IMR-90 (cell line): ENCODE measurements at regions not wholly inside any gene's neighbourhood (a gene's known extent, or its start where the extent isn't known, plus 50 kb on each side); places are given as distances from the start of the nearest gene placed in this dataset.

Source experiments
- ATAC-seq: fragments of 200-7000 bp; cut with Tn5 transposase; 2 replicates; pipeline ENCODE4 v1.9.1; 2020; ENCODE audit warnings: low read depth, mild to moderate bottlenecking, moderate library complexity
- BruUV-seq: library from RNA; stranded (reverse); fragments of 400-500 nt; replicated peaks from 2 replicates; lab custom pipeline; 2021; lab: Mats Ljungman, UMichigan
- CTCF ChIA-PET: fragments of 300-600 bp; formaldehyde crosslinking; extraction: SDS; loops from one replicate; lab custom pipeline; 2021; ENCODE audit warnings: antibody characterized with exemption; lab: Yijun Ruan, JAX
- POLR2A ChIA-PET: fragments of 300-600 bp; sonication (Branson Sonifier 250); formaldehyde crosslinking; loops from one replicate; lab custom pipeline; 2022; ENCODE audit warnings: antibody characterized with exemption; ENCODE audit not compliant: unreplicated experiment; lab: Charles Lee
- DNase-seq: peaks from one replicate; pipeline ENCODE4 v3.0.0; 2013
- H2AFZ ChIP-seq: replicated peaks from 2 replicates; pipeline ENCODE3; 2013; ENCODE audit warnings: low read length, mild to moderate bottlenecking; ENCODE audit not compliant: poor library complexity
- H2AK5ac ChIP-seq: 2 replicates; pipeline ENCODE4 v1.6.1; 2013; ENCODE audit warnings: low read depth, low read length, inconsistent platforms
- H2AK9ac ChIP-seq: replicated peaks from 2 replicates; pipeline ENCODE3; 2013; ENCODE audit warnings: mild to moderate bottlenecking, low read depth, low read length, moderate library complexity; ENCODE audit not compliant: poor library complexity
- H2BK120ac ChIP-seq: 2 replicates; pipeline ENCODE4 v1.6.1; 2013; ENCODE audit warnings: low read depth, low read length, inconsistent platforms
- H2BK15ac ChIP-seq: 3 replicates; pipeline ENCODE4 v1.6.1; 2013; ENCODE audit warnings: low read depth, low read length, inconsistent platforms
- H2BK20ac ChIP-seq: 2 replicates; pipeline ENCODE4 v1.6.1; 2013; ENCODE audit warnings: low read depth, mild to moderate bottlenecking, inconsistent platforms, low read length, moderate library complexity
- H2BK5ac ChIP-seq: 2 replicates; pipeline ENCODE4 v1.6.1; 2013; ENCODE audit warnings: mild to moderate bottlenecking, low read depth, low read length, inconsistent platforms; ENCODE audit not compliant: poor library complexity, severe bottlenecking
- H3K14ac ChIP-seq: replicated peaks from 2 replicates; pipeline ENCODE4 v1.6.1; 2013; ENCODE audit warnings: low read depth, low read length, inconsistent platforms
- H3K18ac ChIP-seq: 2 replicates; pipeline ENCODE4 v1.6.1; 2013; ENCODE audit warnings: low read depth, low read length, control low read depth
- H3K23ac ChIP-seq: 2 replicates; pipeline ENCODE4 v1.6.1; 2013; ENCODE audit warnings: low read depth, low read length, inconsistent platforms
- H3K27ac ChIP-seq: 2 replicates; pipeline ENCODE4 v1.5.1; 2013; ENCODE audit warnings: mild to moderate bottlenecking, control low read depth, low read length; ENCODE audit not compliant: insufficient read depth
- H3K27me3 ChIP-seq: 2 replicates; pipeline ENCODE4 v1.6.1; 2013; ENCODE audit warnings: low read length; ENCODE audit not compliant: control insufficient read depth, insufficient read depth
- H3K36me3 ChIP-seq: 2 replicates; pipeline ENCODE4 v1.6.1; 2013; ENCODE audit warnings: low read length, mixed read lengths; ENCODE audit not compliant: control insufficient read depth, insufficient read depth
- H3K4ac ChIP-seq: 2 replicates; pipeline ENCODE4 v1.6.1; 2013; ENCODE audit warnings: low read depth, low read length, inconsistent platforms
- H3K4me1 ChIP-seq: 2 replicates; pipeline ENCODE4 v1.6.1; 2013; ENCODE audit warnings: low read length, mixed read lengths; ENCODE audit not compliant: control insufficient read depth, insufficient read depth
- H3K4me2 ChIP-seq: 2 replicates; pipeline ENCODE4 v1.6.1; 2013; ENCODE audit warnings: low read depth, mild to moderate bottlenecking, control low read depth, low read length, moderate library complexity
- H3K4me3 ChIP-seq: 2 replicates; pipeline ENCODE4 v1.5.1; 2013; ENCODE audit warnings: low read depth, mild to moderate bottlenecking, control low read depth, low read length, moderate library complexity; ENCODE audit not compliant: insufficient read depth
- H3K56ac ChIP-seq: 2 replicates; pipeline ENCODE4 v1.6.1; 2013; ENCODE audit warnings: low read length, inconsistent platforms; ENCODE audit not compliant: insufficient read depth; ENCODE audit errors: extremely low read depth
- H3K79me1 ChIP-seq, 2 experiments: 2 replicates each; pipeline ENCODE4 v1.6.1; 2013; ENCODE audit warnings: low read length in 2 of 2, inconsistent platforms in 1 of 2, low read depth in 1 of 2
- H3K9ac ChIP-seq: 2 replicates; pipeline ENCODE4 v1.6.1; 2013; ENCODE audit warnings: low read depth, low read length, control low read depth
- H3K9me1 ChIP-seq: 2 replicates; pipeline ENCODE4 v1.6.1; 2013; ENCODE audit warnings: low read length, inconsistent platforms; ENCODE audit not compliant: insufficient read depth
- H3K9me3 ChIP-seq: 2 replicates; pipeline ENCODE4 v1.6.1; 2013; ENCODE audit warnings: low read length; ENCODE audit not compliant: control insufficient read depth, insufficient read depth
- H4K20me1 ChIP-seq: 2 replicates; pipeline ENCODE4 v1.6.1; 2013; ENCODE audit warnings: low read length, inconsistent platforms; ENCODE audit not compliant: insufficient read depth
- H4K5ac ChIP-seq: 2 replicates; pipeline ENCODE4 v1.6.1; 2013; ENCODE audit warnings: mild to moderate bottlenecking, low read depth, low read length, control low read depth
- H4K8ac ChIP-seq, 2 experiments: 2 replicates each; pipeline ENCODE4 v1.6.1; 2013; ENCODE audit warnings: low read depth in 2 of 2, low read length in 2 of 2, control low read depth in 1 of 2, inconsistent platforms in 1 of 2
- H4K91ac ChIP-seq: 2 replicates; pipeline ENCODE4 v1.6.1; 2013; ENCODE audit warnings: low read depth, low read length, inconsistent platforms; ENCODE audit not compliant: insufficient read depth
- BHLHE40 ChIP-seq: fragments of 150-350 bp; IDR thresholded peaks from 2 replicates; pipeline ENCODE4 v1.6.1; 2016; ENCODE audit warnings: mild to moderate bottlenecking, low read depth, low read length
- CEBPB ChIP-seq: IDR thresholded peaks from 2 replicates; pipeline ENCODE4 v1.6.1; 2012; ENCODE audit warnings: low read depth, low read length, improper control_type of control experiment
- CHD1 ChIP-seq: IDR thresholded peaks from 2 replicates; pipeline ENCODE4 v1.6.1; 2012; ENCODE audit warnings: low read depth, low read length, improper control_type of control experiment
- ELK1 ChIP-seq: fragments of 150-350 bp; IDR thresholded peaks from 2 replicates; pipeline ENCODE4 v1.6.1; 2016; ENCODE audit warnings: low read depth, mild to moderate bottlenecking, low read length, moderate library complexity, borderline replicate concordance
- MAFK ChIP-seq: IDR thresholded peaks from 2 replicates; pipeline ENCODE4 v1.6.1; 2012; ENCODE audit warnings: low read depth, low read length, improper control_type of control experiment
- MAZ ChIP-seq: IDR thresholded peaks from 2 replicates; pipeline ENCODE4 v1.6.1; 2012; ENCODE audit warnings: low read depth, mild to moderate bottlenecking, low read length, improper control_type of control experiment, moderate library complexity, borderline replicate concordance
- MXI1 ChIP-seq: IDR thresholded peaks from 2 replicates; pipeline ENCODE4 v1.6.1; 2012; ENCODE audit warnings: low read depth, mild to moderate bottlenecking, low read length, moderate library complexity, borderline replicate concordance
- NFE2L2 ChIP-seq: fragments of 150-350 bp; IDR thresholded peaks from 2 replicates; pipeline ENCODE4 v1.6.1; 2016; ENCODE audit warnings: low read depth, mild to moderate bottlenecking, low read length
- POLR2A ChIP-seq: IDR thresholded peaks from 2 replicates; pipeline ENCODE4 v1.6.1; 2012; ENCODE audit warnings: mild to moderate bottlenecking, low read depth, low read length
- RCOR1 ChIP-seq: IDR thresholded peaks from 2 replicates; pipeline ENCODE4 v1.6.1; 2012; ENCODE audit warnings: mild to moderate bottlenecking, low read length, improper control_type of control experiment; ENCODE audit not compliant: insufficient replicate concordance
- RFX5 ChIP-seq: IDR thresholded peaks from 2 replicates; pipeline ENCODE4 v1.8.0; 2012; ENCODE audit warnings: low read depth, mild to moderate bottlenecking, low read length, moderate library complexity
- USF2 ChIP-seq: fragments of 150-350 bp; IDR thresholded peaks from 2 replicates; pipeline ENCODE4 v1.6.1; 2017; ENCODE audit warnings: mild to moderate bottlenecking, antibody characterized with exemption, low read length, low read depth
- dilution Hi-C: fragments of 300-500 bp; cut with HindIII; formaldehyde crosslinking; loops from one replicate; pipeline ENCODE4 v1.14.3; 2018; ENCODE audit warnings: low sequenced_read_pairs; ENCODE audit not compliant: unreplicated experiment
- in situ Hi-C: fragments of 300-500 bp; cut with MboI; formaldehyde crosslinking; loops from 3 replicates; pipeline ENCODE4 v1.14.3; 2019; ENCODE audit warnings: low sequenced_read_pairs, inconsistent platforms, mixed read lengths
- intact Hi-C: fragments of 100-400 bp; cut with micrococcal nuclease; formaldehyde crosslinking; loops from 2 replicates; pipeline ENCODE4 v1.10.0; 2022

GRCh38 chr4:24197955-24198354 lies 308.1 kb upstream of the PPARGC1A start:
- H4K20me1 ChIP-seq: no peaks in the 10 kb centered on the region
- CTCF ChIA-PET: no interaction called here
- ATAC-seq: peak; percentile 66

More at GRCh38 chr4:24197955-24198354, 308.1 kb upstream of the PPARGC1A start:
- H2AK5ac ChIP-seq: no peak overlapping the region
- no TSS peak for BruUV-seq
- peaks cover 9% of the 10 kb centered on the region for H3K4me1 ChIP-seq
- DNase-seq: peak; percentile 4
- no peak overlapping the region for H3K14ac ChIP-seq
- no peak overlapping the region for H4K91ac ChIP-seq
- H2AK9ac ChIP-seq: no peak overlapping the region
- H3K9me1 ChIP-seq: peaks cover 7% of the 10 kb centered on the region; the same call in 1 of the 2 replicates
- H3K79me1 ChIP-seq: no peaks in the 10 kb centered on the region
- H3K36me3 ChIP-seq: no peaks in the 10 kb centered on the region
- dilution Hi-C loops: no loop called here
- H4K8ac ChIP-seq: no peak overlapping the region
- in situ Hi-C loops: no loop called here
- no peak overlapping the region for H3K27ac ChIP-seq
- no peak overlapping the region for H2BK20ac ChIP-seq
- 0 out of 3 replicates have a peak overlapping the region, but pooled peaks have one; percentile 36 for H2BK15ac ChIP-seq
- no peak overlapping the region for H3K4me2 ChIP-seq
- intact Hi-C loops: no loop called here
- no peaks in the 10 kb centered on the region for H3K9me3 ChIP-seq
- no peak overlapping the region for H3K23ac ChIP-seq
- H3K18ac ChIP-seq: no peak overlapping the region
- H3K4me3 ChIP-seq: no peak overlapping the region
- H3K27me3 ChIP-seq: no peaks in the 10 kb centered on the region; the same call in 1 of the 2 replicates
- H3K56ac ChIP-seq: no peak overlapping the region
- H4K5ac ChIP-seq: no peak overlapping the region
- no peak overlapping the region for H3K4ac ChIP-seq
- H2BK5ac ChIP-seq: no peak overlapping the region
- no peak for TF ChIP-seq POLR2A
- no peak for TF ChIP-seq RCOR1
- TF ChIP-seq CEBPB: no peak
- no peak for TF ChIP-seq MXI1
- TF ChIP-seq BHLHE40: no peak
- no peak for TF ChIP-seq NFE2L2
- no peak for TF ChIP-seq MAFK
- no peak for TF ChIP-seq USF2
- TF ChIP-seq RFX5: no peak
- TF ChIP-seq ELK1: no peak
- no peak for TF ChIP-seq MAZ
- TF ChIP-seq CHD1: no peak
- POLR2A ChIA-PET: no interaction called here
- H2BK120ac ChIP-seq: no peak overlapping the region
- no peak overlapping the region for H3K9ac ChIP-seq
- no peak overlapping the region for H2AFZ ChIP-seq
